ENCODE measurements at regions not wholly inside any gene's neighbourhood (a gene's known extent, or its start where the extent isn't known, plus 50 kb on each side); places are given as distances from the start of the nearest gene placed in this dataset.
"Not testable (repeated sequence)": the region's sequence is repeated elsewhere in the genome, so short reads cannot be mapped to it uniquely, and the experiment has no call there.

DNA sequence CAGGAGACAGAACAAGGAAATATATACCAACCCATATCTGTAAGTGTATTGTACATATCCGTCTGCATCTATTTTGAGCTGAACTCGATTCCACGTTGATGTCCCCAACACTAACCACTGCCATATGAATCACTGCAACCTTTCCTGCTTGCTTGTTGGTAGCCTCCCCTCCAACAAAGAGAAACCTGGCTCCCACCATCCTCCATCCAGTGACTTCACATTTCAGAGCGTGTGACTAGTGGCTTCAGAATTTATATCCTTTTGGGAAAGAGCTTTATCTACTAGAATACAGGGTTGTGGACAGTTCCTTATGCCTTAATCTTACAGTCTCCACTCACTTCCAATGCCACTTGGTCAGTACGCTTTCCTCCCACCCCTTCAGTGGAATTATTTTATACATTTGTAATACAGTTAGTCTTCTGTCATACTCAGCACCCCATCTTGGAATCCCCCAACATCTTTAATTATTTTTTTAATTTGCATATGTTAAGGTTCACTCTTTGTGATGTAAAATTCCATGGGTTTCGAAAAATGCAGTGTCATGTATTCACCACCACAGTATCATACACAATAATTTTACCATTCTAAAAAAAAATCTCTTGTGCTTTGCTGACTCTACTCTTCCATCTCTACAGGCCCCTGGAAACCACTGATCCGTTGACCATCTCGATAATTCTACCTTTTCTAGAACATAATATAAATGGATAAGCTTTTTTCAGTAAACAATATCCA is 264.7 kb downstream of the BCL2L11 start:
- not testable (repeated sequence) for DNase-seq (ENCODE audit: extremely low read depth in 1 of 2, low read depth in 1 of 2)

DNA sequence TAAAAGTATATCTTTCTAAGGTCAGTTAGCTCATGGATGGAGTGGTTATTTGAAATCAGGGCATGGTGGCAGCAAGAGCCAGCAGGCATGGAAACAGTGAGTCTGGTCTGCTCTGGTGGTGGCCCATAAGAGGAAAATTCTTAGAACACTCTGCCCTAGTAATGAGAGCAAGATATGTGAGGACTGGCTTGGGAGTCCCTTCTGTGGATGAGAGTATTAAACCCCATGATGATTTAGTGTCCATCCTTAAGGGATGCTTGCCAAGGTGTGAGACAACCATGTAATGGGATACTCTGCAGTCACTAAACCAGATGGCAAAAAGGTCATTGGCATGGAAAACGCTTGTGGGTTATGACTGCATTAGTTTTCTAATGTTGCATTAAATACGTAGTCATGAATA is 269.9 kb downstream of the BCL2L11 start:
- not testable (repeated sequence) for DNase-seq (ENCODE audit: extremely low read depth in 1 of 2, low read depth in 1 of 2)

DNA sequence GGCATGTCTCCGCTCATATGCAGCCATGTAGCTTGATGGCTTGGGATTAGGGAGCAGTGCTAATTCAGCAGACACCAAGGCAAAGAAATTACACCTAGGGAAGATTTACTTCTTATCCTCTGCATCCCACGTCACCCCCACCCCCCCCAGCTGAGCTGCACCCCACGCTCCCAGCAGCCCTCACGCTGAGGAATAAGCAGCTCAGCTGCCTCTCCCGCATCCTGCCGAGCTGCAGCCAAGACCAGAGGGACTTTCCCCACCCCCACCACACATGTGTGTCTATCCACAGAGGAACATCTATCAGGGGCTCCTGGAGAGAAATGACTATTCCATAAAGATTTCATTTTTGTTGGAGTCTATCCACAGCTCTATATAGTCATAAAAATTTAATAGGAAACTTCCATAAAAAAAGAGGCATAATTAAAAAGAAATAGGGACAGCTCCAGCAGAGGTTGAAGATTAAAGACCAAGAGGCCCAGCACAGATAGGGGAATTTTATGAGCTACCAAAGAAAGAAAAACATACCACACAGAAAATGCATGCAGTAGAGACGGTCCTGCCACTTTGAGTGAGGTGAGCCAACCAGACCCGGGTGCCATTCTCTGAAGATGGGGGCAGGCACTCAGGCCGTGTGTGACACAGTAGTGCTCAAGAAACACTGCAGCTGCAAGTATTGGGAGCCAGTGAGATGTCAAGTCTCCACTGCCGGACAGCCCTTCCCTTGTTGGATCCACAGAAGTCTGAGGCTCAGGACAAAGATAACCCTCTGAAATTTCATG is 274.8 kb downstream of the BCL2L11 start:
- peak in 1 of 2 donors; percentile 59 for DNase-seq (ENCODE audit: extremely low read depth in 1 of 2, low read depth in 1 of 2)

DNA sequence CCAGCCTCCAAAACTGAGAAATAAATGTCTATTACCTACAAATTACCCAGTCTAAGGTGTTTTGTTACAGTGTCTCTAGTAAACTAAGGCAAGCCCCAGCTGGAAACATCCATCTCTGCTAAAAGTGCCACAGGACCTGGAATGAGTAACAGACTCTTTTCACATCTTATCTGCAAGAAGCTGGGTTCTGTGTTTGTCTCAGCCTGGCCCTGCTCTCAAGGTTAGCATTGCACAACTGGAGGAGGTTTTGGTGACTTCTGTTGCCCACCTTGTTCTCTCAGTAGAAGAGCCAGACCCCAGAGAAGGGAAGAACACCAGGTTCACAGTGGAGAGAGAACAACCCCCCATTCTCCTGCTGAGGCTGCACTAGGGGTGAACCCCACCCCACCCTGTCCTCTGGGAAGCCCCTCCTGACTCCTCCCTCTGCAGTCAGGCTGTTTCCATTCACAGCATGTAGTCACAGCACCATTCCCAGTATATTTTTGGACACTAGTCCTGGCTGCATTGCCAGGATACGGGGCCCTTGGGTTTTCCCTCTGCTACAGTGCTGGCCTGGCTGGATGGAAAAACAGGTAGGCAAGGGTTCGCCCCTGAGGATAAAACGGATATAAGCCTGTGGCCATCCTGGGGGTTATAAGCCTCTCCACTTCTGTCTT is 280.0 kb downstream of the BCL2L11 start:
- DNase-seq (ENCODE audit: extremely low read depth in 1 of 2, low read depth in 1 of 2): not testable (repeated sequence)

DNA sequence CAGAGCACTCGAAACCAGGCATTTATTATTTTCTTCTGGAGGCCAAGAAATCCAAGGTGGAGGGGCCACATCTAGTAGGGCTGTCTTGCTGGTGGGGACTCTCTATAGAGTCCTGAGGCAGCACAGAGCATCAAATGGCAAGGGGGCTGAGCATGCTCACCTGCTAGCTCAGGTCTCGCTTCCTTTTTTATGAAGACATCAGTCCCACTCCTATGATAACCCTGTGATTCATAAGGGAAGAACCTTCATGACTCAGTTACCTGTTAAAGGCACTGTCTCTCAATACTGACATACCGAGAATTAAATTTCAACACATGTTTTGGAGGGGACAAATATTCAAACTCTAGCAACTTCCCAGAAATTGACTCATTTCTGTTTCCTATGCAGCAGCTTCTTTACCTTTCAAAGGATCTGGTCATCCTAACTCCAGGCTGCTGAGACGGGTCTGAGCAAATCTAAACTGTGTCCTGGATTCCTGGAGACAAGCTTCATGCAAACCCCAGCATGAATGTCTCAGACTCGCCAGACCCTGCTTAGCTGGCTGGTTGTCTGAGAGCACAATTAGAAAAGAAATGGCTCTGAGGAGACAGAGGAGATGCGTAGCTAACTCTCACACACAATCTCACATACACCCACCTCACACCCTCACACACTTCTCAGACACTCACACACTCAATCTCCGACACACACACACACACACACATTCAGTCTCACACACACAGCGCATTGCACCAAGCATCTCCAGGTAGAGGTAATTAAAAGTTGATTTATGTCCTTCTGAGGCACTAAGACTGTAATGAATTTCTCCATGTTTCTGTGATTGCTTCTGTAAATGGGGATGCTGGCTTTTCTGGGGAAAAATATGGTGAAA is 280.8 kb downstream of the BCL2L11 start:
- DNase-seq (ENCODE audit: extremely low read depth in 1 of 2, low read depth in 1 of 2): not testable (repeated sequence)

DNA sequence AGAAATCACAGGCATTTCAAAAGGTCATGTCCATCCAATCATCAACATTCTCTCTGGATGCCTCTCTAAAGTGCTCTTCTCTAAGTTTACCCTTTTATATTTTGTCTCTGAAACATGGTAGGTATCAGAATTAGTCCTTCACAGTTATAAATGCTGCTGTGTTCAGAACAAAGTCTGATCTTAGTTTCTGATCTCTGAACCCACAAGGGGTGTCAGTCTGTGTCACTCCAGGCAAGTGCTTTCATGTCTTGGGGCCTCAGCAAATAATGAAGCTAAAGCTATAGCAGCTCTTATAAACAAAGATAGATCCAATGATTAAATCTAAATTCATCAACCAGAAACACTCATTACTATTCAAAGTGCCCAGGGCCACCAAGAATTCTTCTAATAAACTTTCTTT is 281.7 kb downstream of the BCL2L11 start:
- not testable (repeated sequence) for DNase-seq (ENCODE audit: extremely low read depth in 1 of 2, low read depth in 1 of 2)

DNA sequence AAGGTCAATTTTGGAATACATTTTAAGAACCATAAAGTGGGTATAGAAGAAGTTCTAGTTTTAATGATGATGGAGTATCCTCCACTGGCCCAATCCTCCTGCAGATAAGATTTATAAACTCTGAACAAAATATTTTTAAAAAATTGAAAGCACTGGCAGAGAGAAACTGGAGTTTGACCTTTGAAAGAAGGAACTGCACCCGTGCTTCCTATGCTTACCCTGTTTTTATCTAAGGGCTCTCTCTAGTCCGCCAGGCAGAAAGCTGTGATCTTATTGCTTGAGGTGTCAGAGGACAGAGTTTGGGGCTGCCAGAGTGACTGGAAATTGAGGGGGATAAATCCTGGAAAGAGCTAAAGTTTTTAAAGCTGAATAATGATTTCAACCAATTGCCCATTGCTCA is 282.6 kb downstream of the BCL2L11 start:
- not testable (repeated sequence) for DNase-seq (ENCODE audit: extremely low read depth in 1 of 2, low read depth in 1 of 2)

DNA sequence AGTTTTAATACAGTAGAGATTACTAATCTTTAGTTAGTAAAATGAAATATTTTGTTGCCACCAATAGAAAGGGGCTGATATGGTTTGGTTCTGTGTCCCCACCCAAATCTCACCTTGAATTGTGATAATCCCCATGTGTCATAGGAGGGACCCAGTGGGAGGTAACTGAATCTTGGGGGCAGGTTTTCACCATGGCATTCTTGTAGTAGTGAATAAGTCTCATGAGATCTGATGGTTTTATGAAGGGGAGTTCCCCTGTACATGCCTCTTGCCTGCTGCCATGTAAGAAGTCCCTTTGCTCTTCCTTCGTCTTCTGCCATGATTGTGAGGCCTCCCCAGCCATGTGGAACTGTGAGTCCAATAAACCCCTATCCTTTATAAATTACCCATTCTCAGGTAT is 285.9 kb downstream of the BCL2L11 start:
- DNase-seq (ENCODE audit: extremely low read depth in 1 of 2, low read depth in 1 of 2): not testable (repeated sequence)

DNA sequence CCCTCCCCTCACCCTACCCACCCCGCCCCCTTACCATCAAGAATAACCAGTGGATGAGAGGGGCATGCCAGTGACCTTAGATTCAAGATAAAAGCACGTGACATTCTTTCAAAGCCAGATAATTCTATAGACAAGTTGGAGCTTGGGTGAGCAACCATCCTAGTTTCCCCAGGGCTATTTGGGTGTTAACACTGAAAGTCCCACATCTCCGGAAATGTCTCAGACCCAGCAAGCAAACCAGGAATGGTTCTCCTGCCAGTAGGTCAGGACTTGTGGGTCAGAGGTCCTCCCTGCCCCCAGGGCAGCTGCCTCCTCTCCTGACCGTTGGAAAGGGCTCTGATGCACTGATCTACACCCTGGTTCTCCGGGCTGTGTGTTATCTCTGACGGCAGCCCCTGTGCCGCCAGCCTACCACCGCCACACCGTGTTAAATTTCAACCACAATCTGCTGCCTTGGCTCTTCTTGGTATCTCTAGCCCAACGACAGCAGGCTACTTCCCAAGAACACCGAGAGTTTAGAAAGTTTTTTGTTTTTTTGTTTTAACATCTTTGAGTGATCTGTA is 287.0 kb downstream of the BCL2L11 start:
- DNase-seq (ENCODE audit: extremely low read depth in 1 of 2, low read depth in 1 of 2): not testable (repeated sequence)

DNA sequence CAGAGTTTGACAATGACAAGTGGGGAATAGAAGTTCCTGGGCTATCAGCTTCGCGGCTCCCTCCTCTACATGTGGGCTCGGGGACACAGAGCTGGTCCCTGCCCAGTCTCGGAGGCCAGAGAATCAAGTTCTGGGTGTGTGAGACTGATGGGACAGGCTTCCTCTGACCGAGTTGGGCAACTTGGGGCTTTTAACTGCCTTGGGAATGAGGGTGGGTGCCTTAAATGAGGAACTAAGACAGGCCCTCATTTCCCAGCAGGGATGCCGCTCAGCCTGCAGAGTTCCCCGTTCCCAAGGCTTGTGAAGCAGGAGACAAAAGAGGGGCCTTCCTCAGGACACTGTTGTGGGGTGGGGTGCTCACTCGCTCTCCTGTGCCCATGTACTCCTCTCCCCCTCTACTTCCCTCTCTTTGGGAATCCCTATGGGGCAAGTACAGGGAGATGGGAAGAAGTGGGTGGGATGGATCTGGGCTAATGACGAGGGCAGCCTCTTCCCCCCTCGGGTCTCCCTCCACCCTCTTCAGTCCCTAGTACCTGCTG is 290.2 kb downstream of the BCL2L11 start:
- not testable (repeated sequence) for DNase-seq (ENCODE audit: extremely low read depth in 1 of 2, low read depth in 1 of 2)

DNA sequence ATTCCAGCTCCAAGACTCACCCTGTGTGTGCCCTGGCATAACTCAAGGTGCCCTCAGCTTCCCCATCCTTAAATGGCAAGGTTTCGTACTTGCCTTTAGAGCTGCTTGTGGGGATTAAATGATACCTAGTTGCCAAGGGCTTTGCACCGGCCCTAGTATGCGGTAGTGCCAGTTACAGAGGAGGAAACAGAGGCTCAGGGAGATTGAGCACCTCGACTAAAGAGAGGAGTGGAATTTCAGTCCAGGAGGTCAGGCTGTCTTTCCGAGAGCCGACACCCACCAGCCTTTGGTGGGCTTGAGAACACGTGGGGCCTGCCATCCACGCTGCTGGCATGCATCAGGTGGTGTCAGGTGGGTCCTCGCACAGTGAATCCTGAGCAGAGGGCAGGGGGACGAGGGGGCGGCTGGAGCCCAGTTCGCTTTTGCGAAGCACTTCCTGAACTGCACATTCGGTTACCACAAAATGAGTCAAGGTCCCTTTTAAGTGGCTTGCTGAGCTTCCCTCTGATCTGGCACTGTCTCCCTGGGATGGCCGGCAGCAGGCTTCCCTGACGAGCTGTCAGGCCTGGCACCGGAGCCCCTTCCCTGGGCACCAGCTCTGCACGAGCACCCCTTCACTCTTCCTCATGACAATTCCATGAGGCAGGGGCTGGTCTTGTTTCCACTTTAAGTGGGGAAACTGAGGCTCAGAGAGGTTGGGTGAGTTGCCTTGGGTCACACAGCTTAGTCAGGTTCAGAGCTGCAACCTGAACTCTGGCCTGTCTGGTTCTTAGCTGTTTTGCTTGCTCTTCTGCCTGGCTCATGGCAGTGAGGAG is 291.4 kb downstream of the BCL2L11 start:
- not testable (repeated sequence) for DNase-seq (ENCODE audit: extremely low read depth in 1 of 2, low read depth in 1 of 2)

DNA sequence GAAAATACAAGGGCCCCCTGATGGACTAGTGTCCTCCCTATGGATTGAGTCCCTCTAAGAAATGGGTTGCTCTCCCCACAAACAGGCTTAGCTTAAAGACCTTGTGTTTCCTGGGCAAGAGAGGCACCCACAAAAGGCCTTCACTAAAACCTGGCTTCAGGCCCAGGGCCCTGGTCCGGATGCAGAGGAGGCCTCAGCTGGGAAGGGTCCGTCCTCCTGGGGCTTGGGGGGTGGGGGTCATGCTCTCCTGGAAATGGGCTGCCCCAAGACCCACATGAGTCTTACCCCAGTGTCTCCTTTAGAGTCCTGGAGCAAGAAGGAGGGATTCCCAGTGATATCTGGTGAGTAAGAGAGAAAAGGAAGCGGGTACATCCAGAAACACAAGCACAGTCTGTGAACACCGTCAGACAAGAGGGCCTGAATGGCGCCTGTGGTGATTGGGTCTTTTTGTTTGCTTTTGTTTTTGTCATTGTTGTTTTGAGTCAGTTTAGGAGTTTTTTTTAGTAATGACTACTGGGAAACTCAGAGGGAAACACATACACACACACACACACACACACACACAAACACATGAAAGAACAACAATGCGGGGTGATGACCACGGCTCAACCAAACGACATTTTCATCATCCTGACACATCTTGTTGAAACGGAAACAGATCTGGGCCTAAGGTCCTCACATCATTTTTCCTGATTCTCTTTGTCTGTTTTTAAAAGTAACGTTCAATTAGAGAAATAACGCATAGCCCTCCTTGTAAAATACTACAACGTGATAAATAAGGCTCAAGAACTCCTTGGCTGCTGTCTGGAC is 292.3 kb downstream of the BCL2L11 start:
- DNase-seq (ENCODE audit: extremely low read depth in 1 of 2, low read depth in 1 of 2): not testable (repeated sequence)

DNA sequence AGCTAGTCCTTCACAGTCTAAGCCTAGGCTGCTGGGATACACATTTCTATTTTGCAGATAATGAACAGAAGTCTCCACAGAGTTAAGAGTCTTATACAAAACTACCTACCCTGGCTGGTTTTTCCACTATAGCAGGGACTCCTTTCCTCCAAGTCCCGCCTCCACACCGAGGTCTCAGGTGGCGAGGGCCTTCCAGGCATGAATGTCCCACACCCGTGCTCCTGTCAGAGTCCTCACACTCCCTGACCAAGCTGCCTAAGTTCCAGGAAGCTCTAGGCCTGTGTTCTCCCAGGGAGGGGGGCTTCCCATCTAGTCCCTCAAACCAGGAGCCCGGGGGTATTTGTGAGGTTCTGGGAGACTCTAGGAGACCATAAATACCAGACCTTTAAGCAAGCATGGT is 293.2 kb downstream of the BCL2L11 start:
- not testable (repeated sequence) for DNase-seq (ENCODE audit: extremely low read depth in 1 of 2, low read depth in 1 of 2)

DNA sequence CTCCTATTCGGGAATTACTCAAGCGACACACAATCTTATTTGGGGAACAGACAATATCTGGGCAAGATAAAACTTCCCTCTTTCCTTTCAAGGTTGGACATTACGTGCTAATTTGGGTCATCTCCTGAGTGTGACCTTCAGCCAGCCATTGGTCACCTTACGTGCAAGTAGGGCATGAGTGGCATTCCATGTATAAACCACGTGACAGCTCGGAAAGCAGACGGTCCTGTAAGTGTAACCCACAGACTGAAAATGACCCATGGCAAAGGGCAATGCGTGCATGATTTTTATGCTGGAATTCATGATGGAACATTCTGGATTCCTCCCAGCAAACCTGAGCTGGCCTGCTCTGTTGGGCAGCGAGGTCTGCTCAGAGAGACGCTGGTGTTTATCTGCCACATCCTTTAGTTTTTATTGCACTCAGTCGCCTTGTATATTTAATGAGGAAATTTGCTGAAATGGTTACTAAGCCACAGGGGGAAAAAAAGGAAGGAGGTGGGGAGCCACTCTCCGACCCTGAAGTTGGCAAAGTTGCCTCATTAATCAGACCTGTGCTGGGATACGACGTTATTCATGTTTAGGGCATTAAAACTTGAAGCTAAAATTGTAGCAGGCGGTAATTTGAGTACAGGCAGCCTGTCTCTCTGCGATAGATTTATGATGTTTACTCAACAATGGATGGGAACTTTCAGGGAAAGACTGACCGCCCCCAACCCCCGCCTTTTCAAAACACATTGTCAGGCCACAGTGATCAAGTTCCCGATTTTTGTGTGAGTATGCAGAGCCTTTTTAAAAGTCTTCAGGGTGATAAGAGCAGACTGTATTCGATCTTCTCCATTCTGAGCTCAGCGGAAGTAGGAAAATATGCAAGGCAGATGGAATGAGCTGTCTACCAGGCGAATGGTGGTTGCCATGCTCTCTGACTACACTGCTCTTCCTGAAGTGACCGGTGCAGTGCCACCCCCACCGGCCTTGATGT is 295.3 kb downstream of the BCL2L11 start:
- DNase-seq (ENCODE audit: extremely low read depth in 1 of 2, low read depth in 1 of 2): not testable (repeated sequence)

DNA sequence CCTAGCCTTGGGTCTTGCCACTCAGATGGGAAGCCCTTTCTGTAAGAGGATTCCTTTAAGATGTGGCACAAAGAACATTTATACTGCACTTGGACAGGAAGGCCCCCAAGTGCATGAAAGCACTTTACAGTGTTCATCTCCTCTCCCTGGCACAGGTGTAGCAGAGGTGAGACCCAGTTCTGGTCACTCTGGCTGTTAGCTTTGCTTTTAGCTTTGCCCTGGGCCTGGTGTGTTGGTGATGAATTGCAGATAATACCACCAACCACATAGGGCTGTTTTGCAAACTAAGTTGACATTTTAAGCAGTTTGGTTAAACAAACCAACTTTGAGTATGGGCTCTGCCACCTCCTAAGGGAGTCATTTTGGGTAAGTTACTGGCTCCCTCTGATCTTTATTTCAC is 296.3 kb downstream of the BCL2L11 start:
- DNase-seq (ENCODE audit: extremely low read depth in 1 of 2, low read depth in 1 of 2): not testable (repeated sequence)

DNA sequence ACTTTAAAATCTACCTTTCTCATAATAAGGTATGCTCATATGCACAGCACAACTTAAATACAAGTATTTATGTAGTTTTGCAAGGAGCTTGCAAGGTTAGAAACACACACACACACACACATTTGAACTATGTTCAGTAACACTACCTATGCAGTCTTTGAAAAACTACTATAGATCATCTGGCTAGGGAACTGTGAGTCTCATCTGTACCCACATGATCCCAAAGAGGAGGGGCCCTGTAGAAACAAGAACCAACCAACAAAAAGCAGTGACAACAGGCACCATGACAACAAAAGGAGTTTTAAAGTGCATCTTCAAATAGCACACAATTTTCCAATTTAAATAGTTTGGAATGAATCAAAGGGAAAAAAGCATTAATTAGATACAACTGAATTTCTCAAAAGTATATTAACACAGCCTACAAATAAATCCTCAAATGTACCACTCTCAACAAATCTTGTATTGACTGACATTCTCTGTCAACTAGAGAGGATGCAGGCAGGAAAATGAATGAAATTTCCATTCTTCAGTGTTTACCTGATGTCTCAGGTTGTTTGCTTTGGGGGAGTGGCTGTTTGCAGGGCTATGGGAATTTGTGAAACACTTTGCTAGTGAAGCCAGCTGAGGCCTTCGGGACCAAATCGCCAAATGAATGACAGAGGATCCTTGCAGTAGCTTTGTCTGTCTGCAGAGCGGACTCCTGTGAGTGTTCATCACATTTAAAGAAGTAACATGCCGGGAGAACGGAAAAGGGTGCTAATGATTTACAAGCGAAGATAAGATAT is 297.6 kb downstream of the BCL2L11 start:
- DNase-seq (ENCODE audit: extremely low read depth in 1 of 2, low read depth in 1 of 2): not testable (repeated sequence)

Data from stimulated activated CD8-positive, alpha-beta memory T cell treated with anti-CD3 and anti-CD28 coated beads, Interleukin-7, amount 100 ng/mL, for 48 hours (primary cell).